22Rv1 (cell line): ENCODE measurements at regions not wholly inside any gene's neighbourhood (a gene's known extent, or its start where the extent isn't known, plus 50 kb on each side); places are given as distances from the start of the nearest gene placed in this dataset.

Source experiments
- CTCF ChIP-seq: fragments of 450-650 bp; IDR thresholded peaks from 2 replicates; pipeline ENCODE4 v1.5.1; 2017; ENCODE audit warnings: mild to moderate bottlenecking
- ZFX ChIP-seq: fragments of 450-650 bp; IDR thresholded peaks from 2 replicates; pipeline ENCODE4 v1.6.1; 2017; ENCODE audit warnings: antibody characterized with exemption, borderline replicate concordance

DNA sequence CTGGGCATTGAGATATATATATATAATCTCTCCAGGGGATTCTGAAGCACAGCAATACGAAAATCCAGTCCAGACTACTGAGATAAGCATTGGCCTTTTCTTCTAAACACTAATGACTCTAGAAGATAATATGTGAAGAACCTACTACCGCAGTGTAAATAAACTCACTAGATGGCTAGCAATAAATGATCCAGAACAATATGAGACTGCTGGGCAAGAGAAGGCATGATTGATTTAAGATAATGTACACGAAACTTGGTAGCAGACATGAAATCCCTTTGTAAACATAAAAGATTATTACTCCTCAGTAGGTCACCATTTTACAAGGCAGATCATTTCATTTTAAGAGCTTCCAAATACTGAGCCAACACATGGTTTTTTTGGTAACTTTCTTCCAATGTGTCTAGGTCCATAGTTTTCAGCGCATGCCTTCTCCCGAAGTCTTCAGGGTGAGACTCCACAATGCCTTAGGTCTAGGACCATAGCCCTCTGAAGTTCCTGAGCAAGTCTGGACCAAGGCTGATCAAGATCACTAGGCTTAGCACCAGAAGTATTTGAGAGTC is 193.2 kb downstream of the LRRN1 start:
- TF ChIP-seq CTCF, result no peak
- no peak for TF ChIP-seq ZFX
